K562 (cell line): ENCODE measurements at regions not wholly inside any gene's neighbourhood (a gene's known extent, or its start where the extent isn't known, plus 50 kb on each side); places are given as distances from the start of the nearest gene placed in this dataset.

Experiments used
- ATAC-seq: fragments of 200-7000 bp; cut with Tn5 transposase; 3 replicates; pipeline ENCODE4 v1.9.1; 2020; ENCODE audit warnings: moderate library complexity
- BruUV-seq: library from RNA; stranded (reverse); fragments of 400-500 nt; replicated peaks from 2 replicates; lab custom pipeline; 2021; lab: Mats Ljungman, UMichigan
- CTCF ChIA-PET: fragments of 300-600 bp; formaldehyde crosslinking; extraction: SDS; loops from one replicate; lab custom pipeline; 2021; ENCODE audit warnings: low intra/inter-chr PET ratio; lab: Yijun Ruan, JAX
- POLR2A ChIA-PET: fragments of 300-600, 350-650 bp; sonication (Branson Sonifier 250); formaldehyde crosslinking; extraction: SDS; loops from one replicate; lab custom pipeline; 2021; ENCODE audit warnings: antibody characterized with exemption, inconsistent platforms; lab: Yijun Ruan, JAX
- DNase-seq, 4 experiments: peaks; one replicate each; pipeline versions ENCODE4 v3.0.0 to v3.0.0-alpha.2; 2011 to 2018; ENCODE audit warnings: low spot score in 3 of 4, mixed read lengths in 3 of 4; ENCODE audit errors: extremely low read depth in 1 of 4
- FAIRE-seq: peaks from 2 replicates; lab custom pipeline; 2011; peaks lifted over from hg19 to GRCh38; lab: Jason Lieb, UNC
- H2AFZ ChIP-seq: 2 replicates; pipeline ENCODE4 v1.6.0; 2011; ENCODE audit warnings: low read depth, low read length, control low read depth, inconsistent platforms
- H3K27ac ChIP-seq: fragments of 200-600 bp; 3 replicates; pipeline ENCODE4 v1.8.0; 2011; ENCODE audit warnings: low read depth, mild to moderate bottlenecking, control low read depth, inconsistent platforms, low read length, moderate library complexity, mixed read lengths; ENCODE audit errors: extremely low read depth
- H3K27me3 ChIP-seq, 2 experiments: fragments of 300-600 bp in 1 of 2; 2 replicates in 1 of 2; 3 replicates in 1 of 2; pipeline versions ENCODE4 v1.6.0 to v1.8.0; 2011; ENCODE audit warnings: inconsistent platforms in 2 of 2, low read length in 2 of 2, mild to moderate bottlenecking in 1 of 2, mixed read lengths in 1 of 2, moderate library complexity in 1 of 2; ENCODE audit not compliant: control insufficient read depth in 2 of 2, insufficient read depth in 2 of 2
- H3K36me3 ChIP-seq: fragments of 300-600 bp; 3 replicates; pipeline ENCODE4 v1.8.0; 2011; ENCODE audit warnings: mild to moderate bottlenecking, low read length, inconsistent platforms; ENCODE audit not compliant: control insufficient read depth, insufficient read depth
- H3K4me1 ChIP-seq, 2 experiments: fragments of 200-600 bp in 1 of 2; replicated peaks in 1 of 2; 2 replicates in 1 of 2; 3 replicates in 1 of 2; pipeline versions ENCODE4 v1.5.1 to v1.8.0; 2011; ENCODE audit warnings: inconsistent platforms in 2 of 2, low read length in 2 of 2, mild to moderate bottlenecking in 1 of 2, mixed read lengths in 1 of 2, moderate library complexity in 1 of 2; ENCODE audit not compliant: control insufficient read depth in 2 of 2, insufficient read depth in 2 of 2
- H3K4me2 ChIP-seq: 2 replicates; pipeline ENCODE4 v1.6.1; 2011; ENCODE audit warnings: low read length, control low read depth, inconsistent platforms, mixed read lengths; ENCODE audit not compliant: insufficient read depth
- H3K4me3 ChIP-seq: fragments of 200-600 bp; sonication (generic), shearing (Covaris generic); 2 replicates; pipeline ENCODE4 v1.5.1; 2016; ENCODE audit warnings: control low read depth, inconsistent platforms
- H3K79me2 ChIP-seq: fragments of 200-600 bp; 3 replicates; pipeline ENCODE4 v1.8.0; 2011; ENCODE audit warnings: low read length, inconsistent platforms; ENCODE audit not compliant: control insufficient read depth, insufficient read depth
- H3K9ac ChIP-seq, 2 experiments: 2 replicates each; pipeline versions ENCODE4 v1.6.0 to v1.6.1; 2011; ENCODE audit warnings: low read depth in 2 of 2, low read length in 2 of 2, control low read depth in 1 of 2, inconsistent platforms in 1 of 2, mild to moderate bottlenecking in 1 of 2, mixed read lengths in 1 of 2; ENCODE audit not compliant: insufficient read depth in 1 of 2
- H3K9me1 ChIP-seq: one replicate; pipeline ENCODE4 v1.6.0; 2011; ENCODE audit warnings: inconsistent platforms, mild to moderate bottlenecking, low read length, moderate library complexity; ENCODE audit not compliant: control insufficient read depth, insufficient read depth
- H3K9me3 ChIP-seq: replicated peaks from 2 replicates; pipeline ENCODE4 v1.5.1; 2011; ENCODE audit warnings: low read depth, low read length, inconsistent platforms; ENCODE audit not compliant: control insufficient read depth, insufficient read depth
- H4K20me1 ChIP-seq: replicated peaks from 2 replicates; pipeline ENCODE4 v1.6.1; 2011; ENCODE audit warnings: low read length, inconsistent platforms, mixed read lengths; ENCODE audit not compliant: control insufficient read depth, insufficient read depth
- CXXC5 ChIP-seq: fragments of 250-450 bp; sonication (Bioruptor Pico); IDR thresholded peaks from 2 replicates; pipeline ENCODE4 v1.8.0; 2022; ENCODE audit warnings: inconsistent platforms, mild to moderate bottlenecking, moderate library complexity
- MED1 ChIP-seq: sonication (generic); formaldehyde crosslinking; IDR thresholded peaks from 2 replicates; pipeline ENCODE4 v1.8.1; 2023; ENCODE audit warnings: missing genetic modification reagents, borderline replicate concordance
- NCOA2 ChIP-seq, 2 experiments: fragments of 450-650 bp; IDR thresholded peaks; 2 replicates each; pipeline ENCODE4 v1.6.1; 2018; ENCODE audit warnings: mild to moderate bottlenecking in 2 of 2, moderate library complexity in 1 of 2; ENCODE audit not compliant: partially characterized antibody in 2 of 2
- NFYB ChIP-seq: IDR thresholded peaks from 2 replicates; pipeline ENCODE4 v1.6.1; 2011; ENCODE audit warnings: mild to moderate bottlenecking, moderate library complexity; ENCODE audit not compliant: insufficient read length; ENCODE audit errors: extremely low read depth
- POLR2AphosphoS5 ChIP-seq: IDR thresholded peaks from 2 replicates; pipeline ENCODE4 v1.6.1; 2011; ENCODE audit warnings: mild to moderate bottlenecking, low read depth, low read length, moderate library complexity; ENCODE audit not compliant: control insufficient read depth, insufficient read depth
- SIN3B ChIP-seq: fragments of 450-650 bp; IDR thresholded peaks from 2 replicates; pipeline ENCODE4 v1.6.1; 2017; ENCODE audit warnings: low read depth, mild to moderate bottlenecking, moderate library complexity
- SLC30A9 ChIP-seq: fragments of 250-450 bp; sonication (Bioruptor Pico); IDR thresholded peaks from 2 replicates; pipeline ENCODE4 v1.8.0; 2022; ENCODE audit warnings: mild to moderate bottlenecking, moderate library complexity
- SMAD2 ChIP-seq: fragments of 150-350 bp; IDR thresholded peaks from 2 replicates; pipeline ENCODE4 v1.6.1; 2014; ENCODE audit warnings: low read depth, mild to moderate bottlenecking, low read length
- TRIM28 ChIP-seq: fragments of 450-650 bp; IDR thresholded peaks from 2 replicates; pipeline ENCODE4 v1.6.1; 2017
- ZNF224 ChIP-seq: sonication (generic); formaldehyde crosslinking; IDR thresholded peaks from 2 replicates; pipeline ENCODE4 v1.8.0; 2022; ENCODE audit warnings: mild to moderate bottlenecking, missing genetic modification reagents
- ZNF431 ChIP-seq: sonication (generic); formaldehyde crosslinking; IDR thresholded peaks from 2 replicates; pipeline ENCODE4 v1.8.0; 2022; ENCODE audit warnings: mild to moderate bottlenecking, missing genetic modification reagents
- ZNF717 ChIP-seq: fragments of 250-450 bp; sonication (Bioruptor Pico); IDR thresholded peaks from 2 replicates; pipeline ENCODE4 v1.5.0; 2021
- WGBS: fragments of 100-300 bp; shearing (Covaris generic); methylation state at CpG from one replicate; pipeline ENCODE4 v1.1.6; 2016; ENCODE audit warnings: low coverage, mixed read lengths; ENCODE audit not compliant: insufficient coverage; ENCODE audit errors: missing lambda C conversion rate; 5-methylcytosine and 5-hydroxymethylcytosine counted together
- in situ Hi-C: fragments of 300-500 bp; cut with MboI; formaldehyde crosslinking; loops from 4 replicates; pipeline ENCODE4 v1.15.0; 2018; ENCODE audit warnings: inconsistent platforms, mixed read lengths
- intact Hi-C: fragments of 100-400 bp; cut with micrococcal nuclease; formaldehyde crosslinking; loops from 2 replicates; pipeline ENCODE4 v1.14.2; 2022
- TF ChIP-seq, protein P1 (sequence below): sonication (generic); formaldehyde crosslinking; IDR thresholded peaks from 2 replicates; pipeline ENCODE4 v1.8.0; 2023; ENCODE audit warnings: mild to moderate bottlenecking, missing genetic modification reagents
- TF ChIP-seq, protein P2 (sequence below): sonication (generic); formaldehyde crosslinking; IDR thresholded peaks from 2 replicates; pipeline ENCODE4 v1.5.0; 2020; ENCODE audit warnings: missing genetic modification reagents

DNA sequence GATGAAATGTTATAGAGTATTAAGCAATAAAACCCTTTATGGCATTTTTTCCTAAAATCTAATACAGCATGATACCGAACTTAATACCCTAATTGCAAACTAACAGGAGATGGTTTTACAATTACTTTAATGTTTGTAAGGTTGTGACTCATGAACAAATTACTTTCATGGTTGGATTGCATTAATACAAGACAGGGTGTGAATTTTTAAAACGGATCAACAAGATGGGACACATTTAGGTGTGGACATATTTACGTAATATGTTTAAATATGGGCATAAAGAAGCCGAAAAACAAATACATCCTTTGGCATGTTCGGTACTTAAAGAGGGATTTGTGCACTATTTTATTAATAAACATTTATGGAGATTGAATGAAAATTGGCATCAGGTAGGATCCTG is 168.3 kb upstream of the SPRY2 start:
- intact Hi-C loops (no loop called here), in situ Hi-C loops (no loop called here)
- Histone ChIP-seq H3K27me3 (no peaks in the 10 kb centered on the region), H3K9me1 (no peaks in the 10 kb centered on the region), H3K4me3 (no peak overlapping the region), H3K79me2 (no peaks in the 10 kb centered on the region), H2AFZ (no peak overlapping the region), H3K9me3 (no peaks in the 10 kb centered on the region), H3K36me3 (no peaks in the 10 kb centered on the region), H3K9ac (no peak overlapping the region), H3K4me2 (no peak overlapping the region), H4K20me1 (no peaks in the 10 kb centered on the region), H3K4me1 (no peaks in the 10 kb centered on the region), H3K27ac (no peak overlapping the region)
- CTCF ChIA-PET: no interaction called here
- no peak for FAIRE-seq
- 0% methylated on average over 5 of the region's 5 CpGs for WGBS
- DNase-seq: no peak
- POLR2A ChIA-PET: no interaction called here
- BruUV-seq: no TSS peak
- no peak for ATAC-seq
- TF ChIP-seq SMAD2 (no peak), NCOA2 (IDR thresholded peaks at IDR 0.05; ENCODE audit: partially characterized antibody in 2 of 2) (no peak), SLC30A9 (CRISPR knock-in tag) (no peak), ZNF431 (no peak), SIN3B (no peak), ZNF224 (CRISPR knock-in tag) (no peak), TRIM28 (no peak), POLR2AphosphoS5 (no peak), NFYB (no peak), CXXC5 (no peak), ZNF717 (CRISPR knock-in tag) (no peak), MED1 (CRISPR knock-in tag) (no peak)
- TF ChIP-seq, protein P1, sequence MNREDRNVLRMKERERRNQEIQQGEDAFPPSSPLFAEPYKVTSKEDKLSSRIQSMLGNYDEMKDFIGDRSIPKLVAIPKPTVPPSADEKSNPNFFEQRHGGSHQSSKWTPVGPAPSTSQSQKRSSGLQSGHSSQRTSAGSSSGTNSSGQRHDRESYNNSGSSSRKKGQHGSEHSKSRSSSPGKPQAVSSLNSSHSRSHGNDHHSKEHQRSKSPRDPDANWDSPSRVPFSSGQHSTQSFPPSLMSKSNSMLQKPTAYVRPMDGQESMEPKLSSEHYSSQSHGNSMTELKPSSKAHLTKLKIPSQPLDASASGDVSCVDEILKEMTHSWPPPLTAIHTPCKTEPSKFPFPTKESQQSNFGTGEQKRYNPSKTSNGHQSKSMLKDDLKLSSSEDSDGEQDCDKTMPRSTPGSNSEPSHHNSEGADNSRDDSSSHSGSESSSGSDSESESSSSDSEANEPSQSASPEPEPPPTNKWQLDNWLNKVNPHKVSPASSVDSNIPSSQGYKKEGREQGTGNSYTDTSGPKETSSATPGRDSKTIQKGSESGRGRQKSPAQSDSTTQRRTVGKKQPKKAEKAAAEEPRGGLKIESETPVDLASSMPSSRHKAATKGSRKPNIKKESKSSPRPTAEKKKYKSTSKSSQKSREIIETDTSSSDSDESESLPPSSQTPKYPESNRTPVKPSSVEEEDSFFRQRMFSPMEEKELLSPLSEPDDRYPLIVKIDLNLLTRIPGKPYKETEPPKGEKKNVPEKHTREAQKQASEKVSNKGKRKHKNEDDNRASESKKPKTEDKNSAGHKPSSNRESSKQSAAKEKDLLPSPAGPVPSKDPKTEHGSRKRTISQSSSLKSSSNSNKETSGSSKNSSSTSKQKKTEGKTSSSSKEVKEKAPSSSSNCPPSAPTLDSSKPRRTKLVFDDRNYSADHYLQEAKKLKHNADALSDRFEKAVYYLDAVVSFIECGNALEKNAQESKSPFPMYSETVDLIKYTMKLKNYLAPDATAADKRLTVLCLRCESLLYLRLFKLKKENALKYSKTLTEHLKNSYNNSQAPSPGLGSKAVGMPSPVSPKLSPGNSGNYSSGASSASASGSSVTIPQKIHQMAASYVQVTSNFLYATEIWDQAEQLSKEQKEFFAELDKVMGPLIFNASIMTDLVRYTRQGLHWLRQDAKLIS (CRISPR knock-in tag): no peak
- TF ChIP-seq, protein P2, sequence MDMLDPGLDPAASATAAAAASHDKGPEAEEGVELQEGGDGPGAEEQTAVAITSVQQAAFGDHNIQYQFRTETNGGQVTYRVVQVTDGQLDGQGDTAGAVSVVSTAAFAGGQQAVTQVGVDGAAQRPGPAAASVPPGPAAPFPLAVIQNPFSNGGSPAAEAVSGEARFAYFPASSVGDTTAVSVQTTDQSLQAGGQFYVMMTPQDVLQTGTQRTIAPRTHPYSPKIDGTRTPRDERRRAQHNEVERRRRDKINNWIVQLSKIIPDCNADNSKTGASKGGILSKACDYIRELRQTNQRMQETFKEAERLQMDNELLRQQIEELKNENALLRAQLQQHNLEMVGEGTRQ (CRISPR knock-in tag): no peak
